Kidney epithelial cell (primary cell): ENCODE measurements at regions not wholly inside any gene's neighbourhood (a gene's known extent, or its start where the extent isn't known, plus 50 kb on each side); places are given as distances from the start of the nearest gene placed in this dataset.

Experiments used
- DNase-seq: peaks from one replicate; pipeline ENCODE4 v3.0.0-alpha.2; 2010; ENCODE audit warnings: low read depth
- H3K27me3 ChIP-seq: 2 replicates; pipeline ENCODE4 v1.6.0; 2011; ENCODE audit warnings: low read length; ENCODE audit not compliant: control insufficient read depth, insufficient read depth
- H3K36me3 ChIP-seq: 2 replicates; pipeline ENCODE4 v1.5.1; 2011; ENCODE audit warnings: low read length; ENCODE audit not compliant: control insufficient read depth, insufficient read depth
- H3K4me3 ChIP-seq: 2 replicates; pipeline ENCODE4 v1.5.1; 2011; ENCODE audit warnings: low read depth, mild to moderate bottlenecking, control low read depth, low read length
- CTCF ChIP-seq: IDR thresholded peaks from 2 replicates; pipeline ENCODE4 v1.5.1; 2011; ENCODE audit warnings: mild to moderate bottlenecking, moderate library complexity, low read length, control low read depth, inconsistent platforms; ENCODE audit not compliant: insufficient read depth, poor library complexity, severe bottlenecking

GRCh38 chr2:41678639-41679038 is 369.2 kb upstream of the PKDCC start:
- no peaks in the 10 kb centered on the region for H3K27me3 ChIP-seq
- no peaks in the 10 kb centered on the region for H3K36me3 ChIP-seq
- no peak for DNase-seq
- no peak for TF ChIP-seq CTCF
- no peak overlapping the region for H3K4me3 ChIP-seq

DNA sequence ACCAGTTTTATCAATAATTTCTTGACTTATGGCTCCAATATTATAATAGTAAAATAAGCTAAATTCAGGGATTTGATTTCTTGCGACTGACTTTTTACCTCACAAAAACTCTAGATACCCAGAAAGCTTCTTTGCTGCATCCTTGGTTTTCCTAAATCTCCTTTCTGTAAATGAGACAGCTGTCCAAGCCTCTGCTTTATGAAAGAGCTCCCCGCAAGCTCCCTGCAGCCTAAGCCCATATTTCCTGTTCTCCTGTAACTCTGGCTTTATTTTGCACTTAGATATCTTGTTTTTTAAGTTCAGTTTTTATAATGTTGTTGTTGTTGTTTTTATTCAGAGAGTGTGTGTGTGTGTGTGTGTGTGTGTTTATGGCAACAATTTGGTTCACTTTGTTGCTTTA is 361.7 kb upstream of the PKDCC start:
- no peak for TF ChIP-seq CTCF
- no peaks in the 10 kb centered on the region for H3K36me3 ChIP-seq
- no peak for DNase-seq
- H3K27me3 ChIP-seq: no peaks in the 10 kb centered on the region
- H3K4me3 ChIP-seq: no peak overlapping the region

GRCh38 chr2:41691561-41691960 is 356.3 kb upstream of the PKDCC start:
- no peaks in the 10 kb centered on the region for H3K27me3 ChIP-seq
- H3K4me3 ChIP-seq: no peak overlapping the region
- no peak for DNase-seq
- TF ChIP-seq CTCF: no peak
- H3K36me3 ChIP-seq: no peaks in the 10 kb centered on the region

GRCh38 chr2:41694536-41695049 is 353.2 kb upstream of the PKDCC start:
- no peak for TF ChIP-seq CTCF
- Histone ChIP-seq H3K36me3 (no peaks in the 10 kb centered on the region), H3K27me3 (no peaks in the 10 kb centered on the region), H3K4me3 (no peak overlapping the region)
- DNase-seq: no peak

GRCh38 chr2:41695198-41696113 is 352.4 kb upstream of the PKDCC start:
- no peaks in the 10 kb centered on the region for H3K27me3 ChIP-seq
- H3K4me3 ChIP-seq: no peak overlapping the region
- no peak for DNase-seq
- H3K36me3 ChIP-seq: no peaks in the 10 kb centered on the region
- no peak for TF ChIP-seq CTCF
